Muscle of leg (tissue), 3 donors: ENCODE measurements at regions not wholly inside any gene's neighbourhood (a gene's known extent, or its start where the extent isn't known, plus 50 kb on each side); places are given as distances from the start of the nearest gene placed in this dataset.

ENCODE experiments used
- DNase-seq: peaks from one replicate; pipeline ENCODE4 v3.0.0; 2013
- H3K27ac ChIP-seq: one replicate; pipeline ENCODE4 v1.5.1; 2013; ENCODE audit warnings: mild to moderate bottlenecking, low read length, control low read depth
- H3K27me3 ChIP-seq: one replicate; pipeline ENCODE4 v1.6.1; 2013; ENCODE audit warnings: low read length; ENCODE audit not compliant: control insufficient read depth, insufficient read depth
- H3K36me3 ChIP-seq: one replicate; pipeline ENCODE4 v1.6.1; 2013; ENCODE audit warnings: low read length; ENCODE audit not compliant: control insufficient read depth, insufficient read depth
- H3K4me1 ChIP-seq: one replicate; pipeline ENCODE4 v1.6.1; 2013; ENCODE audit warnings: low read length; ENCODE audit not compliant: control insufficient read depth, insufficient read depth
- H3K4me3 ChIP-seq: one replicate; pipeline ENCODE4 v1.5.1; 2013; ENCODE audit warnings: low read length, control low read depth
- H3K9me3 ChIP-seq: replicated peaks from 2 replicates; pipeline ENCODE4 v1.6.1; 2013; ENCODE audit warnings: low read depth, low read length; ENCODE audit not compliant: control insufficient read depth
- WGBS: methylation state at CpG from one replicate; pipeline ENCODE4 v1.1.5; 2013; ENCODE audit warnings: missing lambda C conversion rate; ENCODE audit not compliant: insufficient coverage; 5-methylcytosine and 5-hydroxymethylcytosine counted together

DNA sequence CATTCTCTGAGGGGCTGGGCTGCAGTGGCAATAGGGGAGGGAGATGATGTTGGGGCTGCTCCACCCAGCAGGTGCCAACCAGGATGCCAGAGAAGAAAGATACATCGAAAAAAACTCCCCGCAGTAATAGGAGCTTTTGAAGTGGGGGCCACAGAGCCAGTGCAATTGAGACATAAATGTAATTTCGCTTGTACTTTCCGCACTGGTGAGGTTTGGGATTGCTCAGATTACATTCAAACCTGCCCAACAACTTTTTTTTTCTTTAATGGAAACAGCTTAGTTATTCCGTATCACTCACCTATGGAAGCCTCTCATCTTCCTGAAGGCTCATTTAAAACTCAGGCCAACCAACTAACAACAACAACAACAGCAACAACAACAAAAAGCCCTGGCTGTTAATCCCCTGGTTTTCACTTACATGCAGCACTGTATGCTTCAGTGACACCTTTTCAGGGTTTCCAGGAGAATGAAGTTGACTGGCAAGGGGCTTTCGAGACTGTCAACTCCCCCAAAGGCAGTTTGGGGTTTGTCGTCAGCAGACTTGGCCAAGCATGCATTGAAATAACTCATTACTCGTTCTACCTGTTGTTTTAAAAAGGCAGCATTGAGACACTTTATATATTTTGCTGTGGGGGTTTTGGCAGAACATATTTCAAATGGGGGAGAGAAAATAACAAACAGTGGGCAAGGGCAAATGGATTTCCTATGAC is 163.8 kb downstream of the EBLN2 start:
- no CpG with 5 or more reads among the region's 8 CpGs for WGBS
- Histone ChIP-seq H3K4me1 (no peaks in the 10 kb centered on the region), H3K27ac (no peak overlapping the region), H3K36me3 (no peaks in the 10 kb centered on the region), H3K4me3 (no peak overlapping the region), H3K9me3 (no peaks in the 10 kb centered on the region), H3K27me3 (no peaks in the 10 kb centered on the region)
- DNase-seq, result no peak

- no peak overlapping the region for H3K27ac ChIP-seq
- H3K36me3 ChIP-seq, result no peaks in the 10 kb centered on the region
- H3K9me3 ChIP-seq, result no peaks in the 10 kb centered on the region
- no peaks in the 10 kb centered on the region for H3K4me1 ChIP-seq
- no CpG with 5 or more reads among the region's 2 CpGs for WGBS
- no peak overlapping the region for H3K4me3 ChIP-seq
- no peaks in the 10 kb centered on the region for H3K27me3 ChIP-seq
- DNase-seq, result no peak
These were observed 164.5 kb downstream of the EBLN2 start for GRCh38 chr3:73225991-73226390.

DNA sequence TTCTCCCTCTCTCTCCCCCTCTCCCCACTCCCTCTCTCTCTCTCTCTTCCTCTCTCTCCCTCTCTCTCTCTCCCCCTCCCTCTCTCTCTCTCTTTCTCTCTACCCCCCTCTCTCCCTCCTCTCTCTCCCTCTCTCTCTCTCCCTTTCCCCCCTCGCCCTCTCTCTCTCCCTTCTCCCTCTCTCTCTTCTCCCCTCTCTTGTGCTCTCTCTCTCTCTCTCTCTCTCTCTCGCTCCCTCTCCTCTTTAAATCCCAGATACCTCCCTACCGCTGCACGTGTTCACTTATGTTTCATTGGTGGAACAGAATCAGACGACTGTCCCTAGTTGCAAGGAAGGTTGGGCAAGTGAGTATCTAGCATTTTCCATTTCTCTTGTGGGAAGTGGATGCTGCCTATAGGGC is 166.5 kb downstream of the EBLN2 start:
- DNase-seq, result no peak
- Histone ChIP-seq H3K36me3 (no peaks in the 10 kb centered on the region), H3K27ac (no peak overlapping the region), H3K4me1 (no peaks in the 10 kb centered on the region), H3K27me3 (no peaks in the 10 kb centered on the region), H3K9me3 (no peaks in the 10 kb centered on the region), H3K4me3 (no peak overlapping the region)
- 60% methylated on average over 1 of the region's 5 CpGs for WGBS

- Histone ChIP-seq H3K4me1 (no peaks in the 10 kb centered on the region), H3K4me3 (no peak overlapping the region), H3K27me3 (no peaks in the 10 kb centered on the region), H3K36me3 (no peaks in the 10 kb centered on the region), H3K27ac (no peak overlapping the region), H3K9me3 (no peaks in the 10 kb centered on the region)
- DNase-seq, result no peak
- WGBS, result 94% methylated on average over 3 of the region's 5 CpGs
These were observed 167.0 kb downstream of the EBLN2 start for GRCh38 chr3:73228437-73228836.

DNA sequence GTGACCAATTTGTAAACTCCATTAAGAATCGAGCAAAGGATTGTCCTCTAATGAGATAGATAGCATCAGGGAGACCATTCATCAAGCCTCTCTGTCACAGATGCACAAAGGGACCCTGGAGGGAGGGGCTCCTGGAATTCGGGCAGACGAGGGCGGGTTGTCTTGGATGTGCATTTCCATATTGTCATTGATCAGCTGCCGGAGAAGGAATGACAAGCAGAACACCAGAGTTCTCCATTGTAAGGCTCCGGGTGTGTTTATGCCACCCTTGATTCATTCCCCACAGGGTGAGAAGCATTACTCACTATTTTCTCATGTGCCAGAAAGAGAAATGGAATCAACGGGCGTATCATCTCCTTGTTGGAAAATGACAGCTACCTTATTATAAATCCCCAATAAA is 167.5 kb downstream of the EBLN2 start:
- no peak overlapping the region for H3K27ac ChIP-seq
- H3K27me3 ChIP-seq, result no peaks in the 10 kb centered on the region
- 83% methylated on average over 3 of the region's 8 CpGs for WGBS
- H3K36me3 ChIP-seq, result no peaks in the 10 kb centered on the region
- H3K9me3 ChIP-seq, result no peaks in the 10 kb centered on the region
- H3K4me1 ChIP-seq, result no peaks in the 10 kb centered on the region
- H3K4me3 ChIP-seq, result no peak overlapping the region
- no peak for DNase-seq

DNA sequence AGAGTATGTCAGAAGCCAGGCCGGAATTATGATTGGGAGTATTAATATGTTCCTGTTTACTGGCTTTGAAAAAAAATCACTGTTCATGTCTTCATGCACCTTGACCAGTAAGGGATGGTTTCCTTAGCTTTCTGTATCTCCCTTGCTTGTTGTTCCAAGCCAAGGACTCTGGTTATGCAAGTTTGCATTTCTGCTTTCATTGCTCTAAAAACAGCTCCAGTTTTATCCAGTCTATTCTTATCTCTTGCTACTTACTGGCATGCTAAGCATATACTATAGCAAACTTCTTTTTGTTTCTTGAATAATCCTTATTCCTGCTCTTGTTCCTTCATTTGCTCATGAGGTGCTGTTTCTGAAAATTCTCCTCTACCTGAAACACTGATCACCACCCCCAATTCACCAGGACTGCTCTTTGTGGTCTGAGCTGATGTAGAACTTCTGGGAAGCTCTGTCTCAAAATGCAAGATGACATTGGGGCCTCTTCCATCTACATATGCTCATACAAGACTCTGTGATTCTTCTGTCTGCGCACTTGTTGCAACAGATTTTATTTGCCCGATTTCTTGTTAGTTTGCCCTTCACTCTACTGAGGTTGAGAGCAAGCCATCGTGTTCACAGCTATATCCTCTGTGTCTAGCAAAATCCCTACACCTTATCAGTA is 173.0 kb downstream of the EBLN2 start:
- no peak overlapping the region for H3K4me3 ChIP-seq
- no peaks in the 10 kb centered on the region for H3K36me3 ChIP-seq
- 100% methylated on average over 1 of the region's 4 CpGs for WGBS
- H3K27ac ChIP-seq, result no peak overlapping the region
- no peaks in the 10 kb centered on the region for H3K27me3 ChIP-seq
- peaks cover 3% of the 10 kb centered on the region for H3K4me1 ChIP-seq
- DNase-seq, result no peak
- H3K9me3 ChIP-seq, result no peaks in the 10 kb centered on the region

DNA sequence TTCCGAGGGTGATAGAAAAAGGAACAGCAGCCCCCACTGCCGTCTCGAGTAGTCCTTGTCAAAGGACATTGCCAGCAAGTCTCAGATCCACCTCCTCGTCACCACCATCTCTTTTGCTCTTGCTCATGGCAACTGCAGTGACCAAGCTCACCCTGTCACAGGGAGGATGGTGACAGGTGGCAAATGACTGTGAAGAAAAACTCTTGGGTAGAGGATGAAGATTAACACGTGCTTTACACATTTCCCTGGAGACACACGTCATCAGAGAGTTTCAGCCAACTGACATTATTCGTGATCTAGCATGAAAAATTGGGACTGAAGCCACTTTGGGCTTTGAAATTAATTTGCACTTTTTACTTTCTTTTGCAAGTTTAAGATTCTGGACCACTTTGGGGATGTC is 174.3 kb downstream of the EBLN2 start:
- Histone ChIP-seq H3K4me3 (no peak overlapping the region), H3K36me3 (no peaks in the 10 kb centered on the region), H3K27ac (no peak overlapping the region), H3K4me1 (peaks cover 3% of the 10 kb centered on the region), H3K27me3 (no peaks in the 10 kb centered on the region), H3K9me3 (no peaks in the 10 kb centered on the region)
- WGBS, result 52% methylated on average over 3 of the region's 7 CpGs
- DNase-seq, result peak; percentile 32

- WGBS, result 100% methylated on average over 1 of the region's 5 CpGs
- Histone ChIP-seq H3K4me1 (peaks cover 3% of the 10 kb centered on the region), H3K36me3 (no peaks in the 10 kb centered on the region), H3K9me3 (no peaks in the 10 kb centered on the region), H3K27me3 (no peaks in the 10 kb centered on the region), H3K4me3 (no peak overlapping the region), H3K27ac (no peak overlapping the region)
- no peak for DNase-seq
These were observed 175.4 kb downstream of the EBLN2 start for GRCh38 chr3:73236867-73237266.

DNA sequence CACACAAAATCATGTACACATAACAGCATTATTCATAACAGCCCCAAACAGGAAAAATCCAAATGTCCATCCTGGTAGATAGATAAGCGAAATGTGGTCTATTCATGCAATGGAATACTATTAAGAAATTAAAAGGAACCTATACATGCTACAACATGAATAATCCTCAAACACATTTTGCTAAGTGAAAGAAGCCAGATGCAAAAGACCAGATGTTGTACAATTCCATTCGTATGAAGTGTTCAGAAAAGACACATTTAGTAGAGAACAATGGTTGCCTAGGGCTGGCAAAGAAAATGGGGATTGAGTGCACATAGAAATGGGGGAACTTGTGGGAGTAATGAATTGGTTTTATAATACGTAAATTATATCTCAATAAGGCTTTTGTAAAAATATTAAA is 182.3 kb downstream of the EBLN2 start:
- no peak for DNase-seq
- no peaks in the 10 kb centered on the region for H3K36me3 ChIP-seq
- no peak overlapping the region for H3K27ac ChIP-seq
- WGBS, result 63% methylated on average over 1 of the region's 3 CpGs
- no peak overlapping the region for H3K4me3 ChIP-seq
- H3K4me1 ChIP-seq, result no peaks in the 10 kb centered on the region
- no peaks in the 10 kb centered on the region for H3K27me3 ChIP-seq
- peaks cover 2% of the 10 kb centered on the region for H3K9me3 ChIP-seq

DNA sequence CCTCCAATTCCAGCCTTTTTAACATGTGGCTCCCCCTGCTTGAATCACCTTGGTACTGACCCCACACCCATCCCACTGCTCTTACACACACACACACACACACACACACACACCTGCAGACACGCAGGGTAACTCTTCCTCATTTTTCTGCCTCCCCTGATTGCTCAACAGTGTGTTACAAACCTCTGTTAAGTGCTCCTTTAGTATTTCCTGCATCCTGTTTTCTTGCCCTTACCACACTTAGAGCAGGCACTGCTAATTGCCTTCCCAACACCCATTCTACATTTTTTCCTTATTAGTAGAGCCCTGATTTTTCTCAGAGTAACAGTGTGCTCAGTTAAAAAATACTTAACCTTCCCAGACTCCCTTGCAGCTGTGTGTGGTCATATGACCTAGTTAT is 184.0 kb downstream of the EBLN2 start:
- H3K4me3 ChIP-seq, result no peak overlapping the region
- H3K4me1 ChIP-seq, result no peaks in the 10 kb centered on the region
- H3K27me3 ChIP-seq, result no peaks in the 10 kb centered on the region
- 100% methylated on average over 1 of the region's 1 CpG for WGBS
- peaks cover 2% of the 10 kb centered on the region for H3K9me3 ChIP-seq
- H3K27ac ChIP-seq, result no peak overlapping the region
- DNase-seq, result no peak
- H3K36me3 ChIP-seq, result no peaks in the 10 kb centered on the region
